HG03378 (cell line): ENCODE measurements at regions not wholly inside any gene's neighbourhood (a gene's known extent, or its start where the extent isn't known, plus 50 kb on each side); places are given as distances from the start of the nearest gene placed in this dataset.
A peak's percentile ranks its signal among the peaks of the same experiment; 100 is the strongest.

Experiments used
- ATAC-seq: cut with Tn5 transposase; IDR thresholded peaks from one replicate; pipeline ENCODE4 v1.9.1; 2021; ENCODE audit warnings: mild to moderate bottlenecking, moderate library complexity; ENCODE audit not compliant: unreplicated experiment

DNA sequence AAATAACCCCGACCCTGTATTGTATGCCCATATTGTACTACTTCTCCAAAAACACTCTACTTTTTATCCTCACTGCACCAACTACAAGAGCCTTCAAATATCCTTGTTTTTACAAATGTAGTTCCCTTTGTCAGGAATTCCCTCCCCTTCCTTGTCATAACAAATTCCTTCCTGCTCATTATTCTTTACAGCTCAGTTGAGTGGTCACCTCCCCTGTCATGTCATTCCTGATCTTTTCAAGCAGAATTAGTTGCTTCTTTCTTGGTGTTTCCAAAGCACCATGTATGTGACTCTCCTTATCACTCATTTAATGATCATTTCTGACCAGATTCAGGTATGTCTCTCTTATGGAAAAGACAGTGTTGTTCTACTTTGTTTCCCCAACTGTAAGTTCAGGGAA, 194.2 kb upstream of the SMC2 start:
- no peak for ATAC-seq

DNA sequence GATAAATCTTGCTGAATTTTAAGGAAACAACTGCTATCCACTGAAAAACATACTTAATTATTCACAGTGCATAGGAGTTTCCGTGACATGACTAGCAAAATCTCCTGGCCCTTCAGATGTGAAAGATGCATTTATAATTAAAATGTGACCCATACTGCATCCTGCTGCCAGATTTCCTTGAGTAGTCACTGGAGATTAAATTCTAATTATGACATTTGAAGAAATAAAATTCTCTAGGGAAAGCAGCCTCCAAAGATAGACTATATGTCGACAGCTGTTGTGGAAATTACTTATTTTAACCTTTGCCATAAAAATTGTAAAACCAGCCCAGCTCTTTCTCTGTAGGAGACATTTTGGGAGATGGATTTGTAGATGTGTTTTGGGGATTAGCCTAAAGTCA, 193.6 kb upstream of the SMC2 start:
- no peak for ATAC-seq

DNA sequence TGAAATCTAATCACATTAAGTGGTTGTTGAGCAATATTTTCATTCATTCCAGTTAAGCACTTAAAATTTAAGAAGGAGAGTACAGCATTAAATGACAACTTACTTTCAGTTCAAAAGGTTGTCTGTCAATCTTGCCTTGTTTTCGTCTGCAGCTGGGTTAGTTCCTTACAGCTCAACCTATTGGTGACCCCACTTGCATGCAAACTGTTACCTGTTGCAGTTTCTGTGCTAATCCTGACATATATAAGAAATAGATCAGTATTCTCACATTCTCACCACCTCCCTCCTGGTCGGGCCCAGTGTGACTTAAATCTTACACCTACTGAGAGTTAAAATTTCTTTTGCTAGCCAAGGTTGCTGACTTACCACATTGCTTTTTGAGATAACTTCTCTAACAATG, 191.8 kb upstream of the SMC2 start:
- ATAC-seq, result no peak

DNA sequence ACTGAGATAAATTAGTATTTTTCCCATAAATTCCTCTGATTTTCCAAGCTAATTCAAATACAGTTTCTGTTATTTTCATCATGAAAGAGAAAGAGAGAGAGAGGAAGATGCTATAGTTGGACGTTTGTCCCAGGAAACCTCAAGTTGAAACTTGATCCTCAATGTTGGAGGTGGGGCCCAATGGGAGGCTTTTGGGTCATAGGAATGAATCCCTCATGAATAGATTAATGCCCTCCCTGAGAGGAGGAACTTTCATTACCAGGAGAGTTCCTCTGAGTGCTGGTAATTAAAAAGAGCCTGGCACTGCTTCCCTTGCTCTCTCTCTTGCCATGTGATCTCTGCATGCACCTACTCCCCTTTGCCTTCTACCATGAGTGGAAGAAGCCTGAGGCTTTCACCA, 189.9 kb upstream of the SMC2 start:
- ATAC-seq, result no peak

DNA sequence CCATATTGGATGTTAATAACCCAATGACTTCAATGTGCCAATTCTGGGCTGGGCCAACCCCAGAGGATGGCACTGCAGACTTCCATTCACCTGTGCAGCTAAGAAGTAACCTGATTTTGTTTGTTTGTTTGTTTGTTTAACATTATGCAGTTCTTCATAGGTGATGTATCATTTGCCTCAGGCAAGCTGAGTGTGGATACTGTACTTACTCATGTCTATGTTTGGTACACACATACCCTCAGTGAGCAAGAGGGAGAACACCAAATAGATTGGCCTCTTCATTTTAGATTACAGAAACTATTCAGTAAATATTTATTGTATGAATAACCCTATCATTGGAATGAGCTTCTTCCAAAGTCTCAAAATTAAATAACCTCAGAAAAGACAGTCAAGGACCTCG, 180.2 kb upstream of the SMC2 start:
- ATAC-seq, result no peak

DNA sequence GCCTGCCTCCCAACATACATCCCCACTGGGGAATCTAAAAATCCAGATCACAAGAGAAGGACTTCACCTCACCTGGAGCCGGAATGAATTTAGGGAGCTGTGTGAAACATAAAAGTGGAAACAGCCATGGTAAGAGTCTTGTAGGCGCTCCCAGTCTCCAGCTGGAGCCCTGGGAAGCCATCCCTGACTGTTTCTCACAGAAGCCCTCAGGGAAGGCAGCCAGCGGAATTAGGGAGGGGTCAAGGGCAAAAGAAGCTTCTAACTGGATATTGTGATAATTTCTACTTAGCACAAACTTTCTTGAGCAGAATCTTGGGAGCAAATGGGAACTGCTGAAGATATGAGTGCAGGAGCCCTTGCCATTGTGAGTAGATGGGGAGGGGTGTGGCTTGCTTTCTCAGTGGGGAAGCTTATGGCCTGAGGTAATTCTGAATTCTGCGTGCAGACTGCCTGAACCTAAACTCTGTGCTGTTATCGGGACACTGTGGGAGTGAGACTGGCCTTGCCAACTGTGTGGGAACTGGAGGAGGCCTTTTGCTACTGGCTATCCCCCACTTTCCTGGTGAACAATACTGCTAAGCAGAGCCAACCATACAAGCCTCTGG, 174.4 kb upstream of the SMC2 start:
- ATAC-seq, result no peak

DNA sequence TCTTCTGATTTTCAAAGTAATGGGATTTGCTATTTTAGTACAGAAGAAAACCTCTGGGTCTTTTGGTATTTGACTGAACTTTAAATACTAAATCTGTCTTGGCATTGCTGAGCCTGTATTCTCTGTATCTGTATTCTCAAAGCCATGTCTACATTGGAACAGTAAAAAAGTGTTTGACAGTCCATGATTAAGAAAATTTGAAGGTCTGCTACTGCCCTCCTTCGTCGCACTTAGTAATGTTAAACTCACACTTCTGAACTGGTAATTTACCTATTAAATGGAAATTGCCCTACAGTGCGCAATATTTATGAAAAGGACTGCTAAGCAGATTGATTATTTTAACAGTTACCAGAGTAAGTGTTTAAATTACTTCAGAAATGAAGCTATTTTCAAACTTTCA, 165.7 kb upstream of the SMC2 start:
- ATAC-seq, result no peak

DNA sequence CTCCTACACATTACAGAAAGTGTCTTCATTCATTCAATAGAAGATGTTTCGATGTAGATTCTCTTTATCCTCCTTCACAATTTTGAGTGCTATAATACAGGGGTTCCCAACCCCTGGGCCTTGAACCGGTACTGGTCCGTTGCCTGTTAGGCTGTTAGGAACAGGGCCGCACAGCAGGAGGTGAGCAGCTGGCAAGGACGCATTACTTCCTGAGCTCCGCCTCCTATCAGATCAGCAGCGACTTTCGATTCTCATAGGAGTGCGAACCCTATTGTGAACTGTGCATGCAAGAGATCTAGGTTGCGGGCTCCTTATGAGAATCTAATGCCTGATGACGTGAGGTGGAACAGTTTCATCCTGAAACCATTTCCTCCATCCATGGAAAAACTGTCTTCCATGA, 153.0 kb upstream of the SMC2 start:
- no peak for ATAC-seq

DNA sequence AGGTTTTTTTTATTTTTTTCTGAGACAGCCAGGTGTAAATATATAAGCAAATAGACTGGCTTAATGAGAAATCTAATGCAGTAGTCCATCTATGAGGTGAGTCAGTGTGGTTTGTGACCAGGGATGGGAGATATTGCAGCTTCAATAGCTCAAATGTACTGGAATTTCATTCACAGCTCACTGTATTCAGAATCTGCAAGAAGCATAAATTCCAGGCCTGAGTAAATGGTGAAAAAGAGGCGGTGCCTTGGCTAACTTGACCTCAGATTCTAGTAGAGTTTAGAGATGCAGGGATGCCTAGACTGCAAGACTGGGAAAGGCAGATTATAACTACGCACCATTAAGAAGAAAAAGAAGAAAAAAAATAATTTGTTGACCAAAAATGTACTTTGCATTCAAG, 151.9 kb upstream of the SMC2 start:
- ATAC-seq, result no peak

DNA sequence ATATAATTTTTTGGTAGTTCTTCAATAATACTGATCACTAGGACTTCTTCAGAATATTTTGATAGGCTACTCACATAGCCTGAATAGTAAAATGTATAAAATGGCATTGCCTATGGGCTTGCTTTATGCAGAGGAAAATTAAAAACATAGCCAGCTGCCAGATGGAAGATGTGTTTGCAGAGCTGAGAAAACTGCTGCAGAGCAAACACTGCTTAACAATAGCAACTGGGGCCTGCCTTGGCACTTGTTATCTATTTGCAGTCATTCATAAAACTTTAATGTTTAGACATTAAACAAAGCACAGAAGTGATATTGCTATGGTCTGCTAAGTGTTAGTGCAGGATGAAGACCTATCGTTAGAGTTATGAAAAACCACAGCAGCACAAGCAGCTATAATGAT, 151.5 kb upstream of the SMC2 start:
- no peak for ATAC-seq

DNA sequence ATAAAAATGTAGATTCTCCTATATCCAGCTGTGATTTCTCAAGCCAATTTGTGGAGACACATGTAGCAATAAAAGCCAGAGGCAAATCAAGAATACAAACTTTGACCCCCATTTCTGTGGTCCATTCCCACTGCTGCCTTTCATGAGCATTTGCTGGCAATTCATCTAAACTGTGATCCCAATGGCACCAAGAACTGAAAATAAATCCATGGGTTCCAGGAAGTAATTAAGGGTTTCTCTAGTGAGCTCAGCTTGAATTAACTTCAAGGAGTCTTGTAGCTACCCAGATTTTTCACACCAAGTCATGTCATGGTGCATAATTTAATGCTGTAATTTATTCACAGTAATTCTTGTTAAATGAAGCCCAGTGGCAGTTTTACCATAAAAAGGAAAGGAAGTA, 145.0 kb upstream of the SMC2 start:
- ATAC-seq, result no peak

DNA sequence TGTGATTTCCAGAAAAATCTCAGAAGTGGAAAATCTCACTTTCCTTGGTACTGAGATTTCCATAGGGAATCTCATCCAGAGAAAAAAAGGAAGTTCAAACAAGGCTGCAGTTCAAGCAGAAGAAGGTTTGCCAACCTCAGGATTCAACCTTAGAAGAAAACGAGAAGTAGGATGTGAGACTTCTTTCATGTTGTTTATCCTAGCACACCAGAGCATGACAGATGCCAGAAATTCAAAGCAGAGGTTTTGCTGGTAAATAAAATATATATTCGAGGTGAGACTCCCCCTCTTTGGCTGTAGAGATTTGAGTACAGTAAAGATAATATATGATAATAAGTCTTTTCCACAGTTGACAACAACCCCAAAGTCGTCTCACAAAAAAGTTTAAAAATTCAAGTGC, 116.9 kb upstream of the SMC2 start:
- no peak for ATAC-seq

DNA sequence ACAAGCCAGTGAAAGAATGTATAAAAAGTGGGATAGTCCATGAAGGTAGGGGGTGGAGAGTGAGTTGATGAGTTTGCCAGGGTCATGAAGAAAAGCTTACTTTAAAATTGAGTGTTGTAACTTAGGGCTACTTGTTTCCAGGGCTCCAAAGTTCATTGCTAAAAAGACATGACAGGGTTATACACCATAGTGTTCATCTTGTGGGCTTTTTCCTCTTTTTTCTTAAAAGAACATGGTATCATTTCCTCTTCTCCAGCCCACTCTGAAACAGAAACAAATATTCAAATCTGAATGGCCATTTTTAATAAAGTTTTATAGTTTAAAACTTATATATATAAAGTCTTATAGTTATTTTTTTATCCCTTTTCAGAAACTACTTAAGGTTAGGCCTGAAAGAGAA, 115.7 kb upstream of the SMC2 start:
- ATAC-seq, result no peak

DNA sequence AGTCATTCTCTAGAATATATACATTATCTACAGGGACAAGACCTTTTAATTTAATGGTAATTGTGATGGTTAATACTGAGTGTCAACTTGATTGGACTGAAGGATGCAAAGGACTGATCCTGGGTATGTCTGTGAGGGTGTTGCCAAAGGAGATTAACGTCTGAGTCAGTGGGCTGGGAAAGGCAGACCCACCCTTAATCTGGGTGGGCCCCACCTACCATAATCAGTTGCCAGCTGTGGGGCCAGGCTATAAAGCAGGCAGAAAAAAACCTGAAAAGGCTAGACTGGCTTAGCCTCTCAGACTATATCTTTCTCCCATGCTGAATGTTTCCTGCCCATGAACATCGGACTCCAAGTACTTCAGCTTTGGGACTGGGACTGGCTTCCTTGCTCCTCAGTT, 112.2 kb upstream of the SMC2 start:
- no peak for ATAC-seq

DNA sequence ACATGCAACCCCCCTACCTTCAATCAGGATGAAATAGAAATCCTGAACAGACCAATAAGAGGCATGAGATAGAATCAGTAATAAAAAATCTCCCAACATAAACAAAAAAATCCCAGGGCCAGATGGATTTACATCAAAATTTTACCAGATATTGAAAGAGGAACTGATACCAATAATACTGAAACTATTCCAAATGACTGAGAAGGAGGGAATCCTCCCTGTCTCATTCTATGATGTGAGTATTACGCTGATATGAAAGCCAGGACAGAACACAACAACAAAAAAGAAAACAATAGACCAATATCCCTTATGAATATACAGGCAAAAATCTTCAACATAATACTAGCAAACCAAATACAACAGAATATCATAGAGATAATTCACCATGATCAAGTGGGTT, 109.0 kb upstream of the SMC2 start:
- ATAC-seq, result no peak

DNA sequence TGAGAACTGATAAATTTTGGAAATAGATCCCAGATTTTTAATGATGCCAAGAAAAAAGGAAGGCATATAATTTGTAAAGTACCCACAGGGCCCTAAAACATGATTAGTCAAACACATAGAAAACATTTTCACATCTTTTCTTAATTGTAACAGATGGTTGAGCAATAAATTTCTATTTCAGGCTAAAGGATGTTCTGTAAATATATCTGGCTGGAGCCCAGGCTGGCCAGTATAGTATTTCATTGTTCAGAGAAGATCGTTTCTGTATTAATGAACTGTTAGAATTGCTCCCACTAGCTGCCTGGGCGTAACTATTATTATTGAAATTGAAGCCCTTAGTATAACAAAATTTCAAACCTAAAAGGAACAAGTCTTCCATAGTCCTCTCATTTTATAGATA, 105.3 kb upstream of the SMC2 start:
- no peak for ATAC-seq

DNA sequence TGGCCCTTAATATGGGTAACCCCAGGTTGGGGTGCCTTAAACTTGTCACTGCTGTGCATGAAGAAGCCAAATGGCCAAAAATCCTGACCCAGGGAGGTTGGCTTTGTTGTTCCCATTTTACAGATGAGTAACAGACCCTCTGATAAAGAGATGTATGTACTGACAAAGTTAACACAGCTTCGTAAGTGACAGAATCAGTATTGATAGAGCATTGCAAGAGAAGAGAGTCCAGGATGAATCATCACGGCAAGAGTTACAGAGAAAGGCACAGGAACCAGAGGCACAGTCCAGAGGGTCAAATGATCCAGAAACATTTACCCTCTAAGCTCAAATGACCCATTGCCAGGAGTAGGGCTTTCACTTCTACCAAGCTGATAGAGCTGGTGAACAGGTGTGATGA, 103.8 kb upstream of the SMC2 start:
- no peak for ATAC-seq

DNA sequence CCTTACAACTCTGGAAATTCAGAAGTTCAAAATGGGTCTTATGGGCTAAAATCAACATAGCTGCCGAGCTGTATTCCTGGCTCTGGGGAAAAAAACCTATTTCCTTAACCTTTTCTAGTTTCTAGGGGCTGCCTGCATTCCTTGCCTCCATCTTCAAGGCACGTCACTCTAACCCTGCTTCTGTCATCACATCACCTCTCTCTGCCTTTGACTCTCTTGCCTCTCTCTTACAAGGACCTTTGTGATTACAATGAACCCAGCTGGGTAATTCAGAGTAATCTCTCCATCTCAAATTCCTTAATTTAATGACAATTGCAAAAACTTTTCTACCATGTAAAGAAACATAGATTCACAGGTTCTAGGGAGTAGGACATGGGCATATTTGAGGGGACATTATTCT, 103.1 kb upstream of the SMC2 start:
- ATAC-seq, result no peak

DNA sequence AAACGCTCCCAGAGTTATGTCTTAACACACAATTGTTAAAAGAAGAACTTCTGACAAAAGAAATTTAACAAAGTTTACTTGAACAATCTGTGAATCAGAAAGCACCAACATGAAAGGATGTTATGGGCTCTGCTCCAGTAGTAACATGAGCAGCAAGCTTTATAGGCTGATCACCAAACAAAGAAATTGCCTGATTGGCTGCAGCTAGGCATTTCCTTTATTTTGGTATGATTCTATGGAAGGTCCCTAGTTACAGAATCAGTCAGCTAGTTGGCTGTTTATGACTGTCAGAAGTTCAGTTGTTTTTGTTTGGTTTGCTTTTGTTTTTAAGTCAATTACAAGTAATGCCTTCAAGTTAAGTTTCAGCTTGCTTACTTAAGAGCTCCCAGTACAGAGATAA, 102.4 kb upstream of the SMC2 start:
- ATAC-seq, result peak; percentile 84

DNA sequence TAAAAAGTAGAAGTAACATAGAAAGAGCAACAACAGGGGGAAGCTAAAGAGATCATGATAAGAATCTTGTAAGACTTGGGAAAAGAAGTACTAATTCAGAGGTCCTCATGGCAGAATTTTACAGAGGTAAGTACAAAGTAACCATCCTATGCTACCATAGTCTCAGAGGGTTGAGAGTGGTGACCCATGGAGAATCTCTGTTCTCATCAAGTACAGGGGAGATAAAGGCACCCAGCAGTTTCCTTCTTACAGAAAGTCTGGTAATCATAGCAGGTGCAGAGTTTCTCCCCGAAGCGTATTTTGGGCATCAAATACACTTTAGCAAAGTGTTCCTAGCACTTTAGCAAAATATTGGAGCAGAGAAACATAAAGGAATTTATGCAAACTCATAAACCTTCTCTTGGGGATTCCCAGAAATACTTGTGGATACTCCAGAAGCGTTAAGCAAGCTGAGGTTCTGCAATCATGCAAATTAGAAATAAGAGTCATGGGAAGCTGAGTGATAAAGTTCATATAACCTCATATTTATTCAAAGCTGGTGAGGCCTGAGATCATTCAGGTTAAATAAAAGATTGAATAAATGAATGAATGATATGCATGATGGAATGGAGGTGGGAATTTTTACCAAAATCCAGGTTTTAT, 101.0 kb upstream of the SMC2 start:
- no peak for ATAC-seq

DNA sequence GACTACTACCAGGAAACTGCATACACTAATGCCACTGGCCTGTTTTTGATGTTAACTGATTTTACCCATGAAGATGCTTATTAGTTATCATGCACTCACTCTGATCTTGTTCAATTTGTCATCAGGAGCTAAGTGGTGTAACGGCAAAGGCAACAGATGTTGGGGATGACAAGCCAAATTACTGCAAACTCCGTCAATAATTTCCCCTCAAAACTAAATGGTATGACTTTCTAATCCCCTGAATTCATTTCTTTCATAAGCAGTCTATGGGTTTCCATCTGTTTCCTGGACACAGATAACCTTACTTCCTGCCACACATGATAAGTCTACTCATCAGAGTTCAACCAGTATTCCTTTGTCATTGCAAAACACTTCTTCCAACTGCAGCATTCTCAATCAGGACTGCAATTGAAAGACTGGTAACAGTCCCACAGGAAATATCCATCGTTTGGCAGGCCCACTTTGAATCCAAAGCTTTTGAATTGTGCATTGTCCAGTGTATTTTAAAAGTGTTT, 96.2 kb upstream of the SMC2 start:
- ATAC-seq, result no peak

DNA sequence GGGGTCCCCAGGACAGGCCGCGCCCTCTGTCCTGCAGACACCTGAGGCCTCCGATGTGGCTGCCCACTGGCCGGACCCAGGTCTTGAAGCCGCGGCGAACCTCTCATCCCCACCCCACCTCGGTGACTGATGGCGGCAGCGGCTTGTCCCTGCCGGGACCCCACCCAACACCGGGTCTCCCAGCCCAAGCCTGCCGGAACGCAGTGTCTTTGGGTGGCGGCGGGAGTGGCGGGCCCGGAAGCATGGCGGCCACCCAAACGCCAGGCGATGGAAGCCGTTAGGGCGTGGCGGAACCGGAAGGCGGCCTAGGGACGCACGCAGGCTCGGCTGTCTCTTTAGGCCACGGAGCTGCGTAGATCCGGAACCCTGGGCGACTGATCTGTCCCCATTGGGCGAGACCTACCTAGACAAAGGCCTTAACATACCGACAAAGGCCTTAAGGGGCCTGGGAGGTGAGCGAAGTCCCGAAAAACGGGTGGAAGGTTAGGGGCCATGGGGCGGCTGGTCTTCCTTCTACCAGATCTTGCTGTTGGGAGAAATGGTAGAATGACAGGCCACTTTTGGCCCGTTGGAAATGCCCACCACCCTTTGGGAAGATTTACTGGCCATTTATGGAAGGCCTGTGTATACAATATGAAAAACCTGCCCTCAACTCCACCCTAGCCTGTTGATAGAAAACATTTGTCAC, 94.6 kb upstream of the SMC2 start:
- no peak for ATAC-seq

DNA sequence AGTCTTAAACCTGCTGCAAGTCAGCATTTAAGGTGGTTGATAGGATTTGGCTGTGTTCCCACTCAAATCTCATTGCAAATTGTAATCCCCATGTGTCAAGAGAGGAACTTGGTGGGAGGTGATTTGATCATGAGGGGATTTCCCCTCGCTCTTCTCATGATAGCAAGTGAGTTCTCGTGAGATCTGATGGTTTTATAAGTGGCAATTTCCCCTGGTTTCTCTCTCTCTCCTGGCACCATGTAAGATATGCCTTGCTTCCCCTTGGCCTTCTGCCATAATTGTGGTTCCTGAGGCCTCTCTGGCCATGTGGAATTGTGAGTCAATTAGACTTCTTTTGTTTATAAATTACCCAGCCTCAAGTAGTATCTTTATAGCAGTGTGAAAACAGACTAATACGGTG, 84.3 kb upstream of the SMC2 start:
- ATAC-seq, result no peak
